ENCODE measurements at regions not wholly inside any gene's neighbourhood (a gene's known extent, or its start where the extent isn't known, plus 50 kb on each side); places are given as distances from the start of the nearest gene placed in this dataset.

GRCh38 chr10:25083546-25084111 is 67.2 kb downstream of the THNSL1 start:
- no peak overlapping the region for H4K91ac ChIP-seq (replicated peaks; ENCODE audit: insufficient read length, low read length)
- H2AFZ ChIP-seq (ENCODE audit: low read length): no peak overlapping the region
- 92% methylated on average over 11 of the region's 11 CpGs; no CpG with 5 or more reads in 1 of the 2 experiments for WGBS, 2 experiments (ENCODE audit: extremely low coverage in 1 of 2, insufficient coverage in 1 of 2, insufficient read length in 1 of 2, insufficient replicate concordance in 2 of 2, low coverage in 1 of 2, low lambda C conversion rate in 2 of 2, missing lambda C conversion rate in 1 of 2)
- no peak overlapping the region for H3K56ac ChIP-seq (replicated peaks; ENCODE audit: insufficient read length, low read depth, low read length)
- no peaks in the 10 kb centered on the region for H3K9me3 ChIP-seq (ENCODE audit: insufficient read depth in 2 of 2, low read depth in 1 of 2, low read length in 1 of 2)
- no peak overlapping the region for H3K4me3 ChIP-seq (ENCODE audit: extremely low read depth in 1 of 4, insufficient read depth in 2 of 4, low read depth in 3 of 4, low read length in 4 of 4)
- no peak overlapping the region for H4K8ac ChIP-seq (ENCODE audit: extremely low read depth, insufficient read depth, low read length)
- no peak overlapping the region for H3K23ac ChIP-seq (ENCODE audit: insufficient read length)
- CTCF ChIA-PET (ENCODE audit: partially characterized antibody): interaction anchor here (1.1 to 3.7 kb wide), 2 partner anchors 466 to 603 kb away, joined by 3 to 17 read pairs; no protein-coding TSS in a partner anchor
- no peak overlapping the region for H4K5ac ChIP-seq (ENCODE audit: insufficient read length, low read depth, low read length)
- H2BK120ac ChIP-seq (replicated peaks; ENCODE audit: low read depth, low read length): no peak overlapping the region
- H3K4me2 ChIP-seq (ENCODE audit: insufficient read depth in 1 of 2, low read depth in 2 of 2, low read length in 2 of 2): no peak overlapping the region
- no peaks in the 10 kb centered on the region for H3K23me2 ChIP-seq (ENCODE audit: low read depth, low read length)
- POLR2A ChIA-PET (ENCODE audit: partially characterized antibody): no interaction called here
- H2BK5ac ChIP-seq (ENCODE audit: low read depth, low read length): no peak overlapping the region
- no peaks in the 10 kb centered on the region for H3K79me2 ChIP-seq (ENCODE audit: control insufficient read depth in 1 of 2, insufficient read depth in 2 of 2, low read length in 2 of 2)
- no peaks in the 10 kb centered on the region for H3K36me3 ChIP-seq (ENCODE audit: control insufficient read depth in 2 of 4, insufficient read depth in 4 of 4, low read length in 3 of 4)
- H2BK12ac ChIP-seq (ENCODE audit: low read depth, low read length): no peak overlapping the region
- no peak overlapping the region for H2BK15ac ChIP-seq (ENCODE audit: low read length)
- no peaks in the 10 kb centered on the region for H3K79me1 ChIP-seq (ENCODE audit: low read depth, low read length)
- H2BK20ac ChIP-seq (ENCODE audit: low read length): no peak overlapping the region
- H3K27ac ChIP-seq (ENCODE audit: low read depth, low read length): no peak overlapping the region
- DNase-seq (ENCODE audit: low read depth in 1 of 2, low spot score in 2 of 2) (no peak), FAIRE-seq (no peak)
- no peaks in the 10 kb centered on the region for H3K27me3 ChIP-seq (replicated peaks in 1 of 4; ENCODE audit: control insufficient read depth in 3 of 4, extremely low read depth in 1 of 4, insufficient read depth in 3 of 4, low read length in 3 of 4)
- no peak for TF ChIP-seq NRF1 (IDR thresholded peaks at IDR 0.05; ENCODE audit: low read depth, low read length)
- TF ChIP-seq EZH2 (IDR thresholded peaks at IDR 0.05; ENCODE audit: low read depth, low read length, severe bottlenecking): no peak
- no peak for TF ChIP-seq TAF1 (IDR thresholded peaks at IDR 0.05; ENCODE audit: low read depth, low read length)
- no peak for TF ChIP-seq GTF2F1 (IDR thresholded peaks at IDR 0.05; ENCODE audit: borderline replicate concordance, low read depth, low read length)
- TF ChIP-seq SP1 (IDR thresholded peaks at IDR 0.05; ENCODE audit: low read depth, low read length): no peak
- no peak for TF ChIP-seq TCF12 (IDR thresholded peaks at IDR 0.05; ENCODE audit: low read depth, low read length)
- TF ChIP-seq RXRA (IDR thresholded peaks at IDR 0.05; ENCODE audit: insufficient read depth, low read depth, low read length): no peak
- TF ChIP-seq HDAC6 (IDR thresholded peaks at IDR 0.05; ENCODE audit: low read depth, low read length): no peak
- TF ChIP-seq BCL11A (IDR thresholded peaks at IDR 0.05; ENCODE audit: low read depth in 2 of 2, low read length in 2 of 2): no peak
- TF ChIP-seq ZNF274 (IDR thresholded peaks at IDR 0.05; ENCODE audit: borderline replicate concordance, extremely low read depth, low read length): no peak
- H3K4me1 ChIP-seq (replicated peaks in 1 of 4; ENCODE audit: control insufficient read depth in 3 of 4, insufficient read depth in 4 of 4, low read length in 3 of 4): peaks cover 0 to 5% (median 3%) of the 10 kb centered on the region in 4 experiments; a peak in 3 of 7 replicates
- no peak overlapping the region for H2AK5ac ChIP-seq (ENCODE audit: low read depth, low read length)
- no peak overlapping the region for H3K18ac ChIP-seq (ENCODE audit: extremely low read depth, low read length)
- no peaks in the 10 kb centered on the region for H4K20me1 ChIP-seq (replicated peaks in 1 of 2; ENCODE audit: control insufficient read depth in 1 of 2, insufficient read depth in 2 of 2, low read length in 2 of 2)
- H3K4ac ChIP-seq (replicated peaks; ENCODE audit: insufficient read length, low read depth, low read length): no peak overlapping the region
- H3K9ac ChIP-seq (replicated peaks in 1 of 4; ENCODE audit: extremely low read depth in 1 of 4, low read depth in 3 of 4, low read length in 3 of 4): no peak overlapping the region
- H3K14ac ChIP-seq (ENCODE audit: insufficient read length): no peak overlapping the region

Measured in H1 (cell line).